ENCODE measurements at regions not wholly inside any gene's neighbourhood (a gene's known extent, or its start where the extent isn't known, plus 50 kb on each side); places are given as distances from the start of the nearest gene placed in this dataset.

DNA sequence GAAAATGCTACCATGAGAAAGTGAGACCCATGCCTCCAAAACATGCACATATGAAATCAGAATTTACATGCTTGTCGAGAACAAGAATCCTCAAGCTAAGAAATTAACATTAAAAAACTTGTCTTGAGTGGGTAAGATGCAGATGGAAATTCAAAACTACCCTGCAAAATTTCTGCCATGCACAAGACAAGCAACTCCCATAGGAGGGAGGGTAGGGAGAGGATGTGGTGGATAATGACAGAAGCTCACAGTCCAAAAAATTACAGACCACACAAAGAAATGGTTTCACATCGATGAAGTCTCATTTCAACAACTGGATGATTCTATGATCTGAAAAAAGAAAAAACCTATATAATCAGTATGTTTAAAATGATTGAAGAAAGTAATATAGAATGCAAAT lies 319.9 kb upstream of the PTGER4 start:
- Histone ChIP-seq H3K4me3 (ENCODE audit: control insufficient read depth in 1 of 7, extremely low read depth in 1 of 7, insufficient read depth in 4 of 7, low read depth in 2 of 7, low read length in 6 of 7) (no peak overlapping the region), H3K27me3 (replicated peaks in 2 of 5; ENCODE audit: control insufficient read depth in 4 of 5, insufficient read depth in 5 of 5, low read length in 4 of 5) (no peaks in the 10 kb centered on the region), H3K27ac (ENCODE audit: insufficient read depth in 1 of 2, low read depth in 1 of 2, low read length in 2 of 2, poor library complexity in 1 of 2, severe bottlenecking in 2 of 2) (no peak overlapping the region), H3K36me3 (ENCODE audit: control insufficient read depth in 4 of 4, insufficient read depth in 4 of 4, low read length in 3 of 4) (no peaks in the 10 kb centered on the region), H3K9me3 (ENCODE audit: control extremely low read depth in 1 of 5, control insufficient read depth in 4 of 5, insufficient read depth in 2 of 5, low read depth in 1 of 5, low read length in 4 of 5) (peaks cover 0 to 3% (median 0%) of the 10 kb centered on the region in 5 experiments), H3K4me1 (ENCODE audit: control extremely low read depth in 1 of 4, control insufficient read depth in 4 of 4, insufficient read depth in 4 of 4, low read length in 3 of 4) (peaks cover 0 to 16% (median 1%) of the 10 kb centered on the region in 4 experiments)
- POLR2A ChIA-PET, result no interaction called here
- WGBS (ENCODE audit: insufficient coverage), result no CpG with 5 or more reads among the region's 2 CpGs
- CTCF ChIA-PET, result no interaction called here
- no peak for DNase-seq

DNA sequence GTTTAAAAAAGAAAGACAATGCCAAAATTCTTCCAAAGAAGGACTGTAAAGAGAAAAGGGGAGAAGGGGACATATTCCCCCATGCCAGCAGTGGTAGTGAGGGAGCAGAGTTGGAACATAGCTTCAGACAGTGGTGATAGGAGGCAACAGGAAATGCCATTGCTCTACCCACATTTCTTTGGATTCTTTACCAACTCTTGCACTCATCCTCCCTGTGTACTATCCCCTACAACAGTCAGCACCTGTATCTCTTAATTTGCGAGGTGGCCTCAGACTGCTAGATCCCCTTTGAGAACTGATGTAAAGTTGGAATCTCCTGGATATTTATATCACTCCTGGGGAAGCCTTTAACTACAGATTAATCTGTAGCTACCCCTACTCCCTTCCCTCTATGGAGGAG lies 320.6 kb upstream of the PTGER4 start:
- Histone ChIP-seq H3K27ac (ENCODE audit: insufficient read depth in 1 of 2, low read depth in 1 of 2, low read length in 2 of 2, poor library complexity in 1 of 2, severe bottlenecking in 2 of 2) (no peak overlapping the region), H3K36me3 (ENCODE audit: control insufficient read depth in 4 of 4, insufficient read depth in 4 of 4, low read length in 3 of 4) (no peaks in the 10 kb centered on the region), H3K4me3 (ENCODE audit: control insufficient read depth in 1 of 7, extremely low read depth in 1 of 7, insufficient read depth in 4 of 7, low read depth in 2 of 7, low read length in 6 of 7) (no peak overlapping the region), H3K9me3 (ENCODE audit: control extremely low read depth in 1 of 5, control insufficient read depth in 4 of 5, insufficient read depth in 2 of 5, low read depth in 1 of 5, low read length in 4 of 5) (peaks cover 0 to 3% (median 0%) of the 10 kb centered on the region in 5 experiments), H3K4me1 (ENCODE audit: control extremely low read depth in 1 of 4, control insufficient read depth in 4 of 4, insufficient read depth in 4 of 4, low read length in 3 of 4) (peaks cover 0 to 16% (median 1%) of the 10 kb centered on the region in 4 experiments), H3K27me3 (replicated peaks in 2 of 5; ENCODE audit: control insufficient read depth in 4 of 5, insufficient read depth in 5 of 5, low read length in 4 of 5) (no peaks in the 10 kb centered on the region)
- ChIA-PET CTCF (no interaction called here), POLR2A (interaction anchor here (0.7 kb wide), 1 partner anchor 1297 kb away, joined by 3 read pairs; no protein-coding TSS in a partner anchor)
- DNase-seq, result no peak
- WGBS (ENCODE audit: insufficient coverage), result 83% methylated on average over 1 of the region's 1 CpG

DNA sequence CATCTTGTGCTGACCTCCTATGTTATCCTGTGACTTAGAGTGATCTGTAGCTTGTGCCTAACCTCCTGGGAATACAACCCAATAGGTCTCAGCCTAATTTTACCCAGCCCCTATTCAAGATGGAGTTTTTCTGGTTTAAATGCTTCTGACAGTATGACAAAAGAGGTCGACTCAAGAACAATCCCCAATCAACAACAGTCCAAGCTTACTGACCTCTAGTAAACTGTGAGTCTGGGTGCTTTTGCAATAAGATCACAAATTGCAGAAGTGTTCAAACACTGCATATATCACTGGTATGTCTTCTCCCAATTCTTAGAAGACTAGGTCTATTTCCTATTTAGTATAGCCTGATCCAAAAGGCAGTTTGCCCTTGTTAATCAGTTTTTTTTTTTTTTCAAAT lies 323.5 kb upstream of the PTGER4 start:
- ChIA-PET CTCF (no interaction called here), POLR2A (no interaction called here)
- WGBS (ENCODE audit: insufficient coverage), result 67% methylated on average over 1 of the region's 1 CpG
- Histone ChIP-seq H3K9me3 (ENCODE audit: control extremely low read depth in 1 of 5, control insufficient read depth in 4 of 5, insufficient read depth in 2 of 5, low read depth in 1 of 5, low read length in 4 of 5) (peaks cover 0 to 3% (median 0%) of the 10 kb centered on the region in 5 experiments), H3K27ac (ENCODE audit: insufficient read depth in 1 of 2, low read depth in 1 of 2, low read length in 2 of 2, poor library complexity in 1 of 2, severe bottlenecking in 2 of 2) (no peak overlapping the region), H3K27me3 (replicated peaks in 2 of 5; ENCODE audit: control insufficient read depth in 4 of 5, insufficient read depth in 5 of 5, low read length in 4 of 5) (no peaks in the 10 kb centered on the region), H3K4me1 (ENCODE audit: control extremely low read depth in 1 of 4, control insufficient read depth in 4 of 4, insufficient read depth in 4 of 4, low read length in 3 of 4) (peaks cover 0 to 16% (median 1%) of the 10 kb centered on the region in 4 experiments), H3K4me3 (ENCODE audit: control insufficient read depth in 1 of 7, extremely low read depth in 1 of 7, insufficient read depth in 4 of 7, low read depth in 2 of 7, low read length in 6 of 7) (no peak overlapping the region), H3K36me3 (ENCODE audit: control insufficient read depth in 4 of 4, insufficient read depth in 4 of 4, low read length in 3 of 4) (no peaks in the 10 kb centered on the region)
- DNase-seq, result peak in 2 of 3 donors; percentile 38 to 55

DNA sequence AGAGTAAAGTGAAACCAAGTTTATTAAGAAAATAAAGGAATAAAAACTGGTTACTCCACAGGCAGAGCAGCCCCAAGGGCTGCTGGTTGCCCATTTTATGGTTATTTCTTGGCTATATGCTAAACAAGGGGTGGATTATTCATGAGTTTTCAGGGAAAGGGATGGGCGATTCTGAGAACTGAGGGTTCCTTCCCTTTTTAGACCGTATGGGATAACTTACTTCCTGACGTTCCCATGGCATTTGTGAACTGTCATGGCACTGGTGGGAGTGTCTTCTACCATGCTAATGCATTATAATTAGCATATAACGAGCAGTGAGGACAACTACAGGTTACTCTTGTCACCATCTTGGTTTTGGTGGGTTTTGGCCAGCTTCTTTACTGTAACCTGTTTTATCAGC lies 323.9 kb upstream of the PTGER4 start:
- CTCF ChIA-PET, result no interaction called here
- H3K9me3 ChIP-seq (ENCODE audit: control extremely low read depth in 1 of 5, control insufficient read depth in 4 of 5, insufficient read depth in 2 of 5, low read depth in 1 of 5, low read length in 4 of 5), result peaks cover 0 to 5% (median 0%) of the 10 kb centered on the region in 5 experiments
- 73% methylated on average over 4 of the region's 4 CpGs for WGBS (ENCODE audit: insufficient coverage)
- no peaks in the 10 kb centered on the region for H3K27me3 ChIP-seq (replicated peaks in 2 of 5; ENCODE audit: control insufficient read depth in 4 of 5, insufficient read depth in 5 of 5, low read length in 4 of 5)
- DNase-seq, result no peak
- no peaks in the 10 kb centered on the region for H3K36me3 ChIP-seq (ENCODE audit: control insufficient read depth in 4 of 4, insufficient read depth in 4 of 4, low read length in 3 of 4)
- H3K4me3 ChIP-seq (ENCODE audit: control insufficient read depth in 1 of 7, extremely low read depth in 1 of 7, insufficient read depth in 4 of 7, low read depth in 2 of 7, low read length in 6 of 7), result no peak overlapping the region
- POLR2A ChIA-PET, result no interaction called here
- no peak overlapping the region for H3K27ac ChIP-seq (ENCODE audit: insufficient read depth in 1 of 2, low read depth in 1 of 2, low read length in 2 of 2, poor library complexity in 1 of 2, severe bottlenecking in 2 of 2)
- H3K4me1 ChIP-seq (ENCODE audit: control extremely low read depth in 1 of 4, control insufficient read depth in 4 of 4, insufficient read depth in 4 of 4, low read length in 3 of 4), result peaks cover 0 to 16% (median 1%) of the 10 kb centered on the region in 4 experiments

DNA sequence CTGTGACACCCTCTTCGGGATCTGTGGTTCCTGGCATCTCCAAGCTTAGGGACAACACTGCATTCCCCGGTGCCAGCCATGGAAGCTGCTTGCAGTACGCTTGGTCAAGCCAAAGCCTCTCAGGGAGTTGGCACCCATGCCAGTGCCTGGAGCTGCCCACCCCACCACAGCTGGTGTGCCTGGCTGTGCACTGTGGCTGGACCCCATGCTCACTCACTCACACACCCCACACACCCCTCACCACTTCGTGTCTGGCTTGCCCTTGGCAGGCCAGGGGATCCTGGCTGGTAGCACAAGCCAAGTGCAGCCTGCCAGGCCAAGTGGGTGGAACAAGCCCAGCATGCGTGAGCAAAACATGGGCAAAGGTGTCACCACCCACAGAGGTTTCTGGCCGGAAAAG lies 324.5 kb upstream of the PTGER4 start:
- POLR2A ChIA-PET, result no interaction called here
- Histone ChIP-seq H3K4me3 (ENCODE audit: control insufficient read depth in 1 of 7, extremely low read depth in 1 of 7, insufficient read depth in 4 of 7, low read depth in 2 of 7, low read length in 6 of 7) (no peak overlapping the region), H3K4me1 (ENCODE audit: control extremely low read depth in 1 of 4, control insufficient read depth in 4 of 4, insufficient read depth in 4 of 4, low read length in 3 of 4) (peaks cover 0 to 16% (median 1%) of the 10 kb centered on the region in 4 experiments), H3K36me3 (ENCODE audit: control insufficient read depth in 4 of 4, insufficient read depth in 4 of 4, low read length in 3 of 4) (no peaks in the 10 kb centered on the region), H3K27ac (ENCODE audit: insufficient read depth in 1 of 2, low read depth in 1 of 2, low read length in 2 of 2, poor library complexity in 1 of 2, severe bottlenecking in 2 of 2) (no peak overlapping the region), H3K27me3 (replicated peaks in 2 of 5; ENCODE audit: control insufficient read depth in 4 of 5, insufficient read depth in 5 of 5, low read length in 4 of 5) (no peaks in the 10 kb centered on the region), H3K9me3 (ENCODE audit: control extremely low read depth in 1 of 5, control insufficient read depth in 4 of 5, insufficient read depth in 2 of 5, low read depth in 1 of 5, low read length in 4 of 5) (peaks cover 0 to 10% (median 0%) of the 10 kb centered on the region in 5 experiments)
- WGBS (ENCODE audit: insufficient coverage), result 87% methylated on average over 6 of the region's 6 CpGs
- CTCF ChIA-PET, result no interaction called here
- DNase-seq, result no peak

DNA sequence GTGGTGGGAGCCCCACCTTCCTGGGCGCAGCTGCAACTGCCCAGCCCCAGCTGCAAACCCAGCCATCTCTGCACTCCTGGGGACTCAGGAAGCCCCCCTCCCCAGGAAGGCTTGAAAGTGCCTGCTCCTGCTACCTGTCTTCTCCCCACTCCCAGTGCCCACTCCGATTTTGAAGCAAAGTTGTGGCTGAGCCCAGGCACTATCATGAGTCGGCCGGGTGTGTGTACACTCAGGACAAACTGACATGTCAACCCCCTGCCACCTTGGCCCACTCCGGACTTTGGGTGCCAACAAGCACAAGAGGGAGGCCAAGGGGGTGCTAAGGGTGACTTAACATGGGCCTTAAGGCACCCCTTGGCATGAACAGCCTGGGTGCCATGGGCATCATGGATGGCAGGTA lies 325.5 kb upstream of the PTGER4 start:
- no peaks in the 10 kb centered on the region for H3K36me3 ChIP-seq (ENCODE audit: control insufficient read depth in 4 of 4, insufficient read depth in 4 of 4, low read length in 3 of 4)
- CTCF ChIA-PET, result no interaction called here
- no peaks in the 10 kb centered on the region for H3K27me3 ChIP-seq (replicated peaks in 2 of 5; ENCODE audit: control insufficient read depth in 4 of 5, insufficient read depth in 5 of 5, low read length in 4 of 5)
- no peak overlapping the region for H3K27ac ChIP-seq (ENCODE audit: insufficient read depth in 1 of 2, low read depth in 1 of 2, low read length in 2 of 2, poor library complexity in 1 of 2, severe bottlenecking in 2 of 2)
- H3K4me1 ChIP-seq (ENCODE audit: control extremely low read depth in 1 of 4, control insufficient read depth in 4 of 4, insufficient read depth in 4 of 4, low read length in 3 of 4), result peaks cover 0 to 16% (median 1%) of the 10 kb centered on the region in 4 experiments
- peaks cover 0 to 17% (median 0%) of the 10 kb centered on the region in 5 experiments for H3K9me3 ChIP-seq (ENCODE audit: control extremely low read depth in 1 of 5, control insufficient read depth in 4 of 5, insufficient read depth in 2 of 5, low read depth in 1 of 5, low read length in 4 of 5)
- DNase-seq, result no peak
- 90% methylated on average over 5 of the region's 5 CpGs for WGBS (ENCODE audit: insufficient coverage)
- POLR2A ChIA-PET, result no interaction called here
- H3K4me3 ChIP-seq (ENCODE audit: control insufficient read depth in 1 of 7, extremely low read depth in 1 of 7, insufficient read depth in 4 of 7, low read depth in 2 of 7, low read length in 6 of 7), result no peak overlapping the region

DNA sequence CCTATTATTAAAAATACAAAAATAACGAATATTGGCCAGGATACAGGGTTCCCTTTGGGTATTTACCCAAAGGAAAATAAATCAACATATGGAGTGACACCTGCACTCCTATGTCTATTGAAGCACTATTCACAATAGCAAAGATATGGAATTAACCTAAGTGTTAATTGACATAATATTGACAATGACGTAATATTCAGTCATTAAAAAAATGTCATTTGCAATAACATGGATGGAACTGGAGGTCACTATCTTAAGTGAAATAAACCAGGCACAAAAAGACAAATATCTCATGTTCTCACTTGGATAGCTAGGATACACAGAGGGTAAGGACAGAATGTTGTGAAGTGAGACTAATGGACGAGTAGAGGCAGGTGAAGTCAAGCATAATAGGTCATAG lies 326.3 kb upstream of the PTGER4 start:
- no peak overlapping the region for H3K4me3 ChIP-seq (ENCODE audit: control insufficient read depth in 1 of 7, extremely low read depth in 1 of 7, insufficient read depth in 4 of 7, low read depth in 2 of 7, low read length in 6 of 7)
- H3K4me1 ChIP-seq (ENCODE audit: control extremely low read depth in 1 of 4, control insufficient read depth in 4 of 4, insufficient read depth in 4 of 4, low read length in 3 of 4), result peaks cover 0 to 16% (median 1%) of the 10 kb centered on the region in 4 experiments
- H3K9me3 ChIP-seq (ENCODE audit: control extremely low read depth in 1 of 5, control insufficient read depth in 4 of 5, insufficient read depth in 2 of 5, low read depth in 1 of 5, low read length in 4 of 5), result peaks cover 0 to 25% (median 0%) of the 10 kb centered on the region in 5 experiments
- no peak overlapping the region for H3K27ac ChIP-seq (ENCODE audit: insufficient read depth in 1 of 2, low read depth in 1 of 2, low read length in 2 of 2, poor library complexity in 1 of 2, severe bottlenecking in 2 of 2)
- ChIA-PET POLR2A (no interaction called here), CTCF (interaction anchor here (0.5 kb wide), 1 partner anchor 9 kb away, joined by 3 read pairs; no protein-coding TSS in a partner anchor)
- H3K36me3 ChIP-seq (ENCODE audit: control insufficient read depth in 4 of 4, insufficient read depth in 4 of 4, low read length in 3 of 4), result no peaks in the 10 kb centered on the region
- 100% methylated on average over 2 of the region's 3 CpGs for WGBS (ENCODE audit: insufficient coverage)
- no peak for DNase-seq
- no peaks in the 10 kb centered on the region for H3K27me3 ChIP-seq (replicated peaks in 2 of 5; ENCODE audit: control insufficient read depth in 4 of 5, insufficient read depth in 5 of 5, low read length in 4 of 5)

All from common myeloid progenitor, CD34-positive (primary cell).